SK-N-MC (cell line): ENCODE measurements at regions not wholly inside any gene's neighbourhood (a gene's known extent, or its start where the extent isn't known, plus 50 kb on each side); places are given as distances from the start of the nearest gene placed in this dataset.

Experiments used
- EZH2 ChIP-seq: fragments of 200-600 bp; sonication (generic); IDR thresholded peaks from one replicate; pipeline ENCODE4 v1.6.1; 2017; ENCODE audit warnings: antibody characterized with exemption
- POLR2AphosphoS5 ChIP-seq: IDR thresholded peaks from 2 replicates; pipeline ENCODE4 v1.6.1; 2012; ENCODE audit warnings: mild to moderate bottlenecking, low read depth, low read length, borderline replicate concordance

DNA sequence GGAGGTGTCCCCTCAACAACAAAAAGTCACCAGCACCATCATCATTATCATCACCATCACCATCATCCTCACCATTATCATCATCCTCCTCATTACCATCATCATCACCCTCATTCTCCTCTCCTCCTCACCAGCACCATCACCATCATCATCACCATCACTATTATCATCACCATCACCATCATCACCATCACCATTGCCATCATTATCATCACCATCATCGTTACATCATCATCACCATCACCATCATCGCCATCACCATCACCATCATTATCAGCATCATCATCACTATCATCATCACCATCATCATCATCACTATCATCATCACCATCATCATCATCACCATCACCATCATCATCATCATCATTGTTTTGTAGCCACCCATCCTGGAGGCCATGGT is 212.6 kb downstream of the MN1 start:
- TF ChIP-seq EZH2: no peak
- TF ChIP-seq POLR2AphosphoS5: no peak
